HG02763 (cell line): ENCODE measurements at regions not wholly inside any gene's neighbourhood (a gene's known extent, or its start where the extent isn't known, plus 50 kb on each side); places are given as distances from the start of the nearest gene placed in this dataset.

Experiments used
- ATAC-seq: cut with Tn5 transposase; IDR thresholded peaks from one replicate; pipeline ENCODE4 v1.9.1; 2021; ENCODE audit warnings: mild to moderate bottlenecking, moderate library complexity; ENCODE audit not compliant: unreplicated experiment

DNA sequence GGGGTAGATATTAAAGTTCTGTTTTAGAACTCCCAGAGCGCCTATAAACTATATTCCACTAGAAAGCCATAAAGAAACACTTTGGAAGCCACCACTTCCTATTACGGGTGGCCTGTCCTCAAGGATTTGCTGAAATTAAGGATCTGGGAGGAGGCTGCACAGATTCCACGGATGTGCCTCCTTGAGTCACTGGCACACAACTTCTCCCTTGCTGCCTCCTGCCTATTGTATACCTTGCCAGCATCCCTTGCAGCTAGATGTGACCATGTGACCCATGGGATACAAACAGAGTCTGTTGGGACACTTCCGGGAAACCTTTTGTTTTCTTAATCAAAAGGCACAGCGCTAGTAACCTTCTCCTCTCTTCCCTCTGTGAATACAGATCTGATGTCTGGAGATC lies 263.0 kb downstream of the C16orf95 start:
- no peak for ATAC-seq

DNA sequence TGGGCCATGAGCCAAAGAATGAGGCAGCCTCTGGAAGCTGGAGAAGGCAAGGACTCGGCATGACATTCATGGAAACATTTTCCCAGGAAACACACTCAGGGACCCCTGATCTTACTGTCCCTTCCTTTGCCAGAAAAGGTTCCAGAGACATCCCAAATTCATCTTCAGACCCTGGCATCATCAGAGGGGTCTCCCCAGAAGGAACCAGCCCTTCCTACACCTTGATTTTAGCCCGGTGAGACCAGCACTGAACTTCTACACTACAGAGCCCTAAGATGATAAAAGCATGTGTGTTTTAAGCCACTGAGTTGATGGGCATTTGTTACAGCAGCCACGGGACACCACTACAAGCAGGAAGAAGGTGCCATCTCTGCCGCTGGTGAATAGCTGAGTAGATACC lies 262.3 kb downstream of the C16orf95 start:
- no peak for ATAC-seq

DNA sequence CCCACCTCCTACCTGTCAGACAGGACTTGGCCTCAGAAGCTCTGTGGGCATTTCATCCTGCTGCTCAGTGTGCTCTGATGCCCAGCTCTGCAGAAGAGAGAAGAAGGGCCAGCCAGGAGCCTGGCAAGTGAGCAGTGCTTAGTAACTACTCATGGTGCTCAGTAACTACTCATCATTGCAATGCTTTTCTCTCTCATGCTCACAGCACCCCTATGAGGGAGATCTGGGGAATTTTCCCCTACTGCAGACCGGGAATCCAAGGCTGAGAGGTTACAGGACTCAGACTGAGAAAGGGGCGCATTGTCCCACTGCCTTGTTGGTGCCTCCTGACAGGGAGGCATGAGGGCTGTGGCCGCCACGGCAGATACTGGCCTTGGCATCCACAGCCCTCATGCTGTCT lies 261.1 kb downstream of the C16orf95 start:
- ATAC-seq, result no peak

DNA sequence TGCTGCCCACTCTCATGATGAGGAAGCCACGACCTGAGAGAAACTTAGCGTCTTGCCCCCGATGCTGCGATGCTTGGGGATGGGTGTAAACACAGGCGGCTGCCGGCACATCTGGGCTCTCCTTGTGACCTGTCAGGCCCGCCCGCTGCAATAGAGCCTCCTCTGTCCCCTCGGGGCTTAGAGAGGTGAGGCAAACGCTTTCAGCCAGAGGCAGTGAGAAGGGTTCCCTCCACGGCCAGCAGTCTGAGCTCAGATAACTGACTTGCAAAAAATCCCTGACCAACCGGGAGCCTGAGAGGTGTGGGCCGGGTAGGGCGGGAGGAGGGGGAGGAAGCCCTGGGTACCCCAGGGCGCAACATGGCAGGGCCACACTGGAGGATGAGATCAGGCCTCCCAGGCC lies 260.6 kb downstream of the C16orf95 start:
- no peak for ATAC-seq

DNA sequence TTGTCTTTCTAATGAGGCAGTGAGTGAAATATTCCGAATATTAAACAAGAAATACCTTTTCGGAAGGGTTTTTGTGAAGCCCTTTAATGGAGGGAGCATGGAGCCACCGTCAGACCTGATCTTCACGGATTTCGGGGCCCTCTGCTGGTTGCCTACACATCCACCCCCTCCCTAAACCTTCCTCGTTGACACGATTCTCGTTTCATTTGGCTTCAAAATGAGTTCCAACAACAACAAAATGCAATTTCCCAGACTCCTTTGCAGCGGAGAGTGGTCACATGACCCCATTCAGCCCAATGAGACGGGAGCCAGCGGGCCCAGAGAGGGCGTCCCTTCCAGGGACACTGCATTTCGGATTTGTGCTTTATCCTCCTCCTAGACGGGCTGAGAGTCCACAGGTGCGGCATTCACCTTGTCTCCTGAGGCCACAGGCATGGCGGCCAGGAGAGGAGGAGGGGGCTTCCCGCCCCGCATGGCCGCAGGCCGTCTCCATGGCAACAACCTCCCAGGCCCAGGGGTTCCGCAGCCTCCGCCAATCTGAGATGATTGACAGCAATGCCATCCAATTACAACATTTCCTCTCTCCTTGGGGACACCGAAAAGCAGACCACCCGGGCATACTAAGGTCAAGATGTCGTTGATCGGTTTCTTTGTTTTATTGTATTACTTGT lies 259.8 kb downstream of the C16orf95 start:
- no peak for ATAC-seq

DNA sequence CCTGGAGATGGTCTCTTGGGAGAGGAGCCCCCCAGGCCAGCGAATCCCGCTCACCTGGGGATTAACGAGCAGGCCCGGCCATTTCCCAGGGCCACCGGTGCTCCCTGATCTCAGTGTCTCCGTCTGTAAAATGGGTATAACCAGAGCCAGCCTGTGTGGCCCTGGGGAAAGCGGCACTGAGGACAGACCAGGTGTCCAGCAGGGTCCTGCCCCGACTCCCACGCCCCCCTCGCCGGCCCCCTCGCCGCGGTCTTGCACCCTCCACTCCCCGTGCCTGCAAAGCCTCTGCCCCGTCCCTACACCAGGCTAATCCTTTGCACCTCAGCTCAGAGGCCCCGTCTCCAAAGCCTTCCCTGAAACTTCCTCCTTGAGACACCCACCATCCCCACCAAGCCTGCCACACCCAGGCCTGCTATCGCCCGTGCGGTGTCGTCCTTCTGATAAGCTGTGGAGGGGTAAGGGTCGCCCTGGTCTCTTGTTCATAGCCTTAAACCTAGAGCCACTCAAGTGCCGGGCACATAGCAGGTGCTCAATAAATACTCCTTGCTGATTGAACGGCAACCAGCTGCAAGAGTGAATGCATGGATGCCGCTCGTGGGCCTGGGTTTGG lies 259.1 kb downstream of the C16orf95 start:
- no peak for ATAC-seq

DNA sequence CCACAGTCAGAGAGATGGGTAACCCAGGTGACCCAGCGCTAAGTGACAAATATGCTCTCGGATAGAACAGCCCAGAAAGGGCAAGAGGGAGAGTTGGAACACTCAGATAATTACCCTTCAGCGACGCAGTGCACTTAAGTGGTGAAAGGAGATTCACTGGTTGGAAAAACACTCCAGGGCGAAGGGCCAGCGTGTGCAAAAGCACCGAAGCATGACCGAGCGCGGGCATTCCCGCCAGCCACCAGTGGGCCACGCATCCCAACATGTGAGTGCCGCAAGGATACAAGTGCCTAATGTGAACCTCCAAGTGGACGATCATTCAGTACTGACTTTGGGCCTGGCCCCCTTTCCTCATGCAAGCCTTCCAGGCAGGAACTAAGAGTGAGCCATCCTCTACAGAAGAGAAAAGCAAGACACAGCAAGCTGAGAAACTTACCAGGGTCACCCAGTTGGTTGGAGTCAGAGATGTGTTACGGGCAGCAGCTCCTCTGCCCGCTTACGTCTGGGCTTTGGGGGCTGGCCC lies 258.4 kb downstream of the C16orf95 start:
- ATAC-seq, result no peak

DNA sequence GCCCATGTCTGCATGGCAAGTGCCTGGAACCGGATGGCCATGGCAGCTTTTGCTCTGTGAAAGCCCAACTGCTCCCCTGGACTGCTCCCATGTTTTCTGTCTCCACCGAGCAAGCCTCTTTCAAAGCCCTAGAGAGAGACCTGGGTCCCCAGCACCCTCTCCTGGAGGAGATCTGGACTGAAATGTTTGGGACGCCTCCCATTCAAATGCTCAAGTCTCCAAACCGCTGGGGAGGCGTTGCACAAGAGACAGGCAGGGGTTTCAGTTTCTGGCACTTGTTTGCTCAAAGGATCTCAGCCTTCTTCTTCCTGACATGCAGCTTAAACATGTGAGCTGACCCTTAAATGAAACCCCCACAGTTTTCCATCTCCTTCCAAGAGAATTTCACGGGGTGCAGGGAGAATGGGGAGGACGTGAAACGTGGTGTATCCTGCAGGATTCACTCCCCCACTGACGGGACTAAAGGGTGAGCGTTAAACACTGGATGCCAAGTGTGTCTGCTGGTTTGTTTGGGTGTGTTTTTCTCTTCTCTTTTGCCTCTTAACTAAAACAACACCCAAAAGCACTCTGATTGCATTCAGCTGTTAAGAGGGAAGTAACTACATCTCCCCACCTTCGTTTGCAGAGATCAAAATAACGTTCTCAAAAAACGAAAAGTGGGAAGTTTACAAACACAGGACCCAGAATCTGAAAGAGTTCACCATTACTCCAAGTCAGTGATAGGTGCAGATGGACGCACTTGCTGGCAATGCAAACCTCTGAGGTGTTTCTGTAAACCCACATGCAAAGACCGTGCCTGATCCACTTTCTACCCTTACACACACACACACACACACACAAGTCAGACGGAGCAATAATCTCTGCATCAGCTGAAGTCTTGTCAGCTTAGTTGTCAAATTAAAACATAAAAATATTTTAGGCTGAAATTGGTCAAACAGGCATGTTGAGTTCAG lies 256.9 kb downstream of the C16orf95 start:
- no peak for ATAC-seq

DNA sequence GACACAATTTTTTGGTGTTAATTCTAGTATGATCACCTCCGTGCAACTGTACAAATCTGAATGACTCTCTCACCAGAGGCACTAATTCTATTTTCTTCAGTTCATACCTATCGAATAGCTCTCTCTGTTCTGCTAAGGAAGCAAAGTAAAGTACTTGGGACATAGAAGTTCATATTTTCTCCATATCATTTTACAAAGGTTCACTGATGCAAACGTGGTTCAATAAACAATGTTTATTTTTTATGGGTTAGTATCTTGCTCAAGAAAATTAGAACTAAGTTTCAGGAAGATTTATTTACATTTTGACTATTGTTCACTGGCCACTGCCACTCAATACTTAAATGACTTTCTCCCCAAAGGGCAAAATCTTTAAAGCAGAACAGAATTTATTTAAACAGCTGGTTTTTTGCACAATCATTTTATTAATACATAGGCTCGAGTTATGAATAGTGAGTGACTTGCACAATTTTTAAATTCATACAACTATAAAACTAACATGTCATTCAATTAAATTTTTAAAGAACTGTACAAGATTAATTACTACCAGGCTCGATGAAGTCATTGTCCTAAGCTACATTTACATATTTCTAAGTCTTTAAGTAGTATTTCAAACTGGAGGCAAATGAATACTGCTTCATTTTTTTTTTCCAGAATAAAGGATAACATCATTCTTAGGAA lies 255.8 kb downstream of the C16orf95 start:
- no peak for ATAC-seq

DNA sequence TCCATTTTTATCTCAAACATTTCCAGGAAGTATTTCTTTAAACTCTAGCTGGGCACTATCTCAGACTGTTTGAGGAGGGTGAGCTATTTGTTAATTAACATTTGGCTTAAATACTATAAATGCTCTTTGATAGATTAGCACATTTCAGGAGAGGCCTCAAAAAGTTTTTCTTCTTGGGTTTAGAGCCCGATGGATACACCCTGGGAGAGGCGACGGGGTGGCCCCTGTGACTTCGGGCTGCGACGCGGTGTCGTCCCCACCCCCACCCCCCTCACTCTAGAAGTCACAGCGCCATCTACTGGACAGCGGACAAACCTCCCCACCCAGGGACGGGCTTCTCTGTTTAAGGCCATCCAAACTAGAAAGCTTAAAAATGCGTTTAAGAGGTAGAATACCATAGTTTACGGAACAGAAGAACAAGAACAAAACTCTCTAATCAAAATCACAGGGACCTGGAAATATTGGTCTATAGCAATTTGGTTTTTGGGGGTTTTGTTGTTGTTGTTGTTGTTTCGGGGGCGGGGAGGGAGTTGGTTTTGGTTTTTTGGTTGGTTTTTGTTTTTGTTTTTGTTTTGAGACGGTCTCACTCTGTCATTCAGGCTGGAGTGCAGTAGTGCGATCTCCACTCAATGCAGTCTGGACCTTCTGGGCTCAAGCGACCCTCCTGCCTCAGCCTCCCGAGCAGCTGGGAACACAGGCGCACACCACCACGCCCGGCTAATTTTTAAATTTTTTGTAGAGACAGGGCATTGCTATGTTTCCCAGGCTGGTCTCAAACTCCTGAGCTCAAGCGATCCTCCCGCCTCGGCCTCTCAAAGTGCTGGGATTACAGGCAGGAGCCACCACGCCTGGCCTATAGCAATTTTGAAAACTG lies 254.4 kb downstream of the C16orf95 start:
- ATAC-seq, result no peak

DNA sequence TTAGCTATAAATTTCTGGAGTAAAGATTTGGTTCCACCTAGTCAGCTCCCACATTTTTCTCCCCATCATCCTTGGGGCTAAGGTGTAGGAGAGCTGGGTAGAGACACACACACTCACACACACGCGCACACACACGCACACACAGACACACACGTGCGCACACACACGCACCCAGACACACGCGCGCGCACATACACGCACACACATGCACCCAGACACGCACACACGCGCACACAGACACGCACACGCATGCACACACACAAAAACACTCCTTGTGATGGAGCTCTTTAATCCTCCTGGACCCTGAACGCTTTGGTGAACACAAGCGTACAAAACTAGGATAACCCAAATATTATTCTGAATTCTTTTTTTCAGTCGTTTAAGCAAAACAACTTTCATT lies 253.6 kb downstream of the C16orf95 start:
- no peak for ATAC-seq

DNA sequence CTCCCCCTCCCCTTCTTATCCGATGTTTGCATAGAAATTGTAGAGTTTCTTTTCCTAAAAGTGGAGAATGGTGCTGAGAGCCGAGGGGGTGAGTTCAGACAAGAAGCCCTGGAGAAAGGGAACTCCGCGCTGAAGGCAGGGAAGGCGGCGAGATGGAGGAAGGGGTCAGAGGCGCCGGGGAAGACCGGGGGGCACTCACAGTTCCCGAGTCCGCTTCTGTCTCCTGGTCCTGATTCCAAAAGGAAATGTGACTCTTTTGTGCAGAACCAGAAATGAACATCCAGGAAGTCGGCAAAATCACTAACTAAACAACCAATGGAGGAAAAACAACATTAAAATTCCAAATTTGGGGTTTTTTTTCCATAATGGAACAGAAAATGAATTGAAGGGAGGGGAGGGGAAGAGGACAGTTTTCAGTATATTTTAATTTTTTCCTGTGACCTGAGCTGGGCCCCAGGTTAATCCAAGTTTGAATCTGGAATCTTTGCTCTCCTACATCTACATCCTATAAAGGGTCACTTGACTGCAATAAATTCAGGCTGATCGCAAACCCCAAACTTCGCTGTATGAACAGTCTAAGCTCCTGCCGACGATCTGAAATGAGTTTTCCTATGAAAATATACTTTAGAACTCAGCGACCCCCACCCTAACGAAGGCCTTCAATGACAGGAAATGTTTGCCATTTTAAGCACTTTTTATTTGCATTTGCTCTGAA lies 252.3 kb downstream of the C16orf95 start:
- no peak for ATAC-seq

DNA sequence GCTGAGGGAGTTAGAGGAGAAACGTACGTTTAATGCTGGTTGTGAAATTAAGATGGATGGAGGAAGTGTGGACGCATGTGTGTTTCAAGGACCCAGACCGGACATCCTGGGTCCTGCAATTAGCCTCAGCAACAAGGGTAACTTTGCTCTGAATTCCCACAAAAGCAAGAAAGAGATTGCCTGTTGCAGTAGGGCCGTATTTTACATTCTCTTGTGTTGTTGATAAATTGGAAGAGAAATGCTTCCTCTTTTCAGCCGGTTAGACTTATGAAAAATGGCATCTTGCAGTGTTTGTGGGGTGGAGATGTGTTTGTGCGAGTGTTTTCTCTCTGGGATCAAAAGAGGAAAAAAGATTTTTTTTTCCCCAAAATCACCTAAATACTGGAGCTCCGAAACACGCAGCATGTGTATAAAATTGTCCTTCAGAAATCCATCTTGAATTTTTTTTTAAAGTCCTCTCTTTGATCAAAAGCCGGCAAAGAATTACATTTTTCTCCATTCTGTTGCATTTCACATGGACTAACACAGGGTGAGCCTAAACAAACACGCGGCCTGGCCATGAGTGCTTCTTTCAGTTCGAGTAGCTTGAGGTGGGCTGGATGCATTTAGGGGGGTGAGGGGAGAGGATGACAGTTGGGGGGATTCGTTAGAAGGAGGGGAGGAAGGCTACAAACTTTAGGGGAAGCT lies 251.6 kb downstream of the C16orf95 start:
- ATAC-seq, result no peak

DNA sequence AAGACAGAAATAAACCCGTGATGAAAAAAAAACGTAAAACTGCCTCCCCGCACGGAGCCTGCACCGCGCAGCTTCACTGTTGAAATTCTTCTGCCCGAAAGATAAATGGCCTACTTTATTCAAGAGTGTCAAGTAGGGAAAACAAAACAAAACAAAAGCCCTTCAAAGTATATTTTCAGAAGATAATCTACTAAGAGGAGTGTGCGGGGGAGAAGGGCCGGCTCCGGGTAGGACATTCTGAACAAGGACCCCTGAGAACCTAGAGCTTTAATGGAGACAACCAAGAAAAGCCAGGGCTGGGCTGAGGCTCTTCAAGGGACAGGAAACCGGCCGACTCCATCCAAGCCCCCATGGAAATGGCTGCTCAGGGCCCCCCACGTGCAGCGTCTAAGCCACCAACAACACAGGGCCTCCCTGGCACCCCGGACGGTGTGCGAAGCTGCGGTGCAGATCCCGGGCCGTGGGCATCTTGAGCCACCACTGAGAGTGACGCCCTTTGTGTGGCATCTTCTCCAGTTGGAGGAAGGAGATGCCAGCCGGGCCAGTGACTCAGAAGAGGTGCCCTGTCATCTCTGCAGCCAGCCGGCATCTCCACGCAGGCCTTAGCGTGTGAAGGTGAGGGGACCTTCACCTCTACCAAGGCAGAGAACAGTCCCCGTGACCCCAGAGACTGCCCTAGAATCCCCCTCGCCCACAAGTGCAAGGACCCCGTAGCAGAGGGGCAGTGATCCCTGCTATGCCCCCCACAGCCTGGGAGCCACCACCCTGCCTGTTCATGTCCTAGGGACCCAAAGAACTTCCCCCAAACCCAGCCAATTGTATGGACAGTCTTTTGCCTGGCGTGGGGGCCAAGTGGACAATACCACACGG lies 250.8 kb downstream of the C16orf95 start:
- ATAC-seq, result no peak

DNA sequence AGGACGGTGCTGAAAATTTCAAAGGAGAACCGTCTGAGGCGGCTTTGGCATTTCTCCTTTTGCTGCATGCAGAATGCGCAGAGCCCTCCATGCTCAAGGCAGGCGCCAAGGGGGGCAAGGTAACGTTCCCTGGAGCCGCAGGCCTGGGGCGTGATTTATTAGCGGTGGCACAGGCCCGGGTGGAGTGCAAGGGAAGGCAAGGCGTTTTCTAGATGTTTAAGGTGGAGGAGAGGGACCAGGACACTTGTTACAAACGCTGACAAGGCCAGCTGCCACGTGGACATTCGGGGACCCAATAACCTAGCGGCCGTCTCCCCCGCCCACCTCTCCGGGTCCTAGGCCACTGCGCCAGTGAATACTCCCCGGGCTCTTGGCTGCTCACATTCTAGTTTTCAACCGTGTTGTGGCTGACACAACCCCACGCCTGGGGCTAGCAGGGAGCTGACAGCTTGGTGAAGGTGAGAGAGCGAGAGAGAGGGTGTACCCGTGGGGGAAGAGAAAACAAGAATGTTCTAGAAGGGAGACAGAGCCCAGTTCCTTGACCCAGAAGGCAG lies 250.1 kb downstream of the C16orf95 start:
- ATAC-seq, result no peak

DNA sequence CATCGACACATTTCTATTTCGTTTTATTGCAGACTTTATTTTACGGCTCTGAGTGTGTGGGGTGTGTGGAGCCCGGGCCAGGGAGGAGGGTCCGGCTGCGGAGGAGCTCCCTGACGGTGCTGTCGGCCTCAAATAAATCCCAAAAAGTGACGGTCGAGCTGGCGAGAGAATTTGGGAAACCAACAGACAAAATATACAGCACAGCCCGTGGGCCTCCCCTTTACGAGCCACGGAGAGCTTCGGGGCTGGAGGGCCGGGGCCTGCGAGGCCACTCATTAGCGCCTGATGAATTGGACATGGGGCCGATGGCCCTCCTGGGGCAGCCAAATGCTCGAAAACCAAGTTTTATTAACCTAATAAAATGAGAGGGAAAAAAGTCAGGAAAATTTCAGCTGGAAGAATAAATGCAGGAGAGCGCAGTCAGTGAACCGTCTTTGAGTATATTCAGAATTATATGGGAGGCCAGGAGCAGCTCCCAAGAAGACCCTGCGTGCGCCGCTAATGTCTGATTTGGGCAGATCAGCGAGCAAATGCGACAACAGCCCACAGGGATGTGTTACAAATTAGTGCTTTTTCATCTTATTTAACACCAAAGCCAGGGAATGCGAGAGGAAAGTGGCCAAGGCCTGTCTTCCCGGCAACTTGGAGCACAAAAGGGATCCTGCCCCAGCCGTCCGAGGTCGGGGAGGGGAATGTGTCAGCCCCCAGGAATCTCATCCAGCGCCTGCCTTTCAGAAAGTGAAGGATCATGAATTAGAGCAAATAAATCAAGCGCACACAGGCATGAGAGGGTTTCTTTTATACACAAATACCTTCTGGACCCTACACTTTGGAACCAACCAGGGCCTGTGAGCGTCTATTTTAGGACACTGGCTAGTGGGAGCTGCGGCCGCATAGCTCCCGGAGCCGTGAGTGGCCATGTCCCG lies 249.1 kb downstream of the C16orf95 start:
- no peak for ATAC-seq

DNA sequence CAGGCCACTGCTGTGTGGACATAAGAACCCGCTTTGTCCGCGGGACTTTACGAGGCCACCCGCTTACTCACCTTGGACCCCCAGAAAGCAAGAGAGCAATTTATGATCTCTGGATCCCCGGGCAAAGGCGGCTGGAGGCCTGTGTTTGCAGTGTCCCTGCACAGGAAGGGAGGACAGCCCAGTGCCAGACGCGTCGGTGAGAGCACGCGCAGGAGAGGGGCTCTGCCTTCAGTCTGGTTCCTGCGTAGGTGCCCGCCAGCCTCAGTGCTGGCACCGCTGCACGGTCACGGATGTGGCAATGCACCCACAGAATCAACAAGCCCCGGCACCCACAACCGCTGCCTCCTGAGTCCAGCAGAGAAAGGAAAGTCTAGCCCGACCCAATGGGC lies 248.4 kb downstream of the C16orf95 start:
- no peak for ATAC-seq
